ENCODE measurements at regions not wholly inside any gene's neighbourhood (a gene's known extent, or its start where the extent isn't known, plus 50 kb on each side); places are given as distances from the start of the nearest gene placed in this dataset.

DNA sequence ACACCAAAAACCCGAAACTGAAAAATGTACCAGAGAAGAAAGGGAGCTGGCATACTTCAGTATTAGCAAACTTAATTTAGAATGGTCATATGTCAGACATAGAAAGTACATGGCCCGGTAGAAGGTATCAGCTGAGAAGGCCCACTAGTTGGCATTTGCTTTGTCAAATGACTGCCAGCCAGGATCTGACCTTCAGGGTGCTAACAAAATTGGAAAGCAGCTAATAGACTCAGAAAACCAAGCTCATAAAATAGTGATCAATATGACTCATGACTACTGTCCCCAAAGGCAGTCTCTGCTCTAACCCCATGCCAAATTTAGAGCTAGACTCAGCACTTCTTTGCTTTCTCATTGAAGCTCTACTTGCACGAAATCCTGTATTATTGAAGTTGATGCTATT lies 342.7 kb downstream of the PDGFC start (continued):
- TF ChIP-seq, protein P1, sequence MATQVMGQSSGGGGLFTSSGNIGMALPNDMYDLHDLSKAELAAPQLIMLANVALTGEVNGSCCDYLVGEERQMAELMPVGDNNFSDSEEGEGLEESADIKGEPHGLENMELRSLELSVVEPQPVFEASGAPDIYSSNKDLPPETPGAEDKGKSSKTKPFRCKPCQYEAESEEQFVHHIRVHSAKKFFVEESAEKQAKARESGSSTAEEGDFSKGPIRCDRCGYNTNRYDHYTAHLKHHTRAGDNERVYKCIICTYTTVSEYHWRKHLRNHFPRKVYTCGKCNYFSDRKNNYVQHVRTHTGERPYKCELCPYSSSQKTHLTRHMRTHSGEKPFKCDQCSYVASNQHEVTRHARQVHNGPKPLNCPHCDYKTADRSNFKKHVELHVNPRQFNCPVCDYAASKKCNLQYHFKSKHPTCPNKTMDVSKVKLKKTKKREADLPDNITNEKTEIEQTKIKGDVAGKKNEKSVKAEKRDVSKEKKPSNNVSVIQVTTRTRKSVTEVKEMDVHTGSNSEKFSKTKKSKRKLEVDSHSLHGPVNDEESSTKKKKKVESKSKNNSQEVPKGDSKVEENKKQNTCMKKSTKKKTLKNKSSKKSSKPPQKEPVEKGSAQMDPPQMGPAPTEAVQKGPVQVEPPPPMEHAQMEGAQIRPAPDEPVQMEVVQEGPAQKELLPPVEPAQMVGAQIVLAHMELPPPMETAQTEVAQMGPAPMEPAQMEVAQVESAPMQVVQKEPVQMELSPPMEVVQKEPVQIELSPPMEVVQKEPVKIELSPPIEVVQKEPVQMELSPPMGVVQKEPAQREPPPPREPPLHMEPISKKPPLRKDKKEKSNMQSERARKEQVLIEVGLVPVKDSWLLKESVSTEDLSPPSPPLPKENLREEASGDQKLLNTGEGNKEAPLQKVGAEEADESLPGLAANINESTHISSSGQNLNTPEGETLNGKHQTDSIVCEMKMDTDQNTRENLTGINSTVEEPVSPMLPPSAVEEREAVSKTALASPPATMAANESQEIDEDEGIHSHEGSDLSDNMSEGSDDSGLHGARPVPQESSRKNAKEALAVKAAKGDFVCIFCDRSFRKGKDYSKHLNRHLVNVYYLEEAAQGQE (IDR thresholded peaks at IDR 0.05), result no peak
- TF ChIP-seq, protein P2, sequence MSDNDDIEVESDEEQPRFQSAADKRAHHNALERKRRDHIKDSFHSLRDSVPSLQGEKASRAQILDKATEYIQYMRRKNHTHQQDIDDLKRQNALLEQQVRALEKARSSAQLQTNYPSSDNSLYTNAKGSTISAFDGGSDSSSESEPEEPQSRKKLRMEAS (IDR thresholded peaks at IDR 0.05), result no peak
- TF ChIP-seq NPAS2 (CRISPR knock-in tag; IDR thresholded peaks at IDR 0.05; ENCODE audit: borderline replicate concordance), result no peak

DNA sequence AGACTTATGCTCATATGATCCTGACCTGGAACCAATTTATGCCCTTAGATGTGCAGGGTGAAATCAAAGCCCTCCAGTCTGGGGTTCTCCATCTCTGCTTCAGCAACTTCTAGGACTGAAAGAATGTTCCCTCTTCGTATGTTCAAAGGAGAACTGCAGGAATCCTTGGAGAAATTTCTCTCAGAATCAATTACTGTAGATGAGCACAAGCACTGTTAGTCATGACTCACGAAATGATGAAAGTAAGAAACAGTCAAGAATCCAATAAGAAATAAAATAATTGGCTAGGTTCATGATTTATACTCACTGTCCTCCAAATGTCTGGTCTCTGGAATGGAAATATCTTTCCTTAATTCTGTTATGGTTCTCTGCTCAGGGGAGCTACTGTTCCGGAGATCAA lies 348.2 kb downstream of the PDGFC start:
- ChIA-PET POLR2A (no interaction called here), CTCF (no interaction called here)
- no peak for TF ChIP-seq SMC3 (IDR thresholded peaks at IDR 0.05)
- TF ChIP-seq RFX5 (IDR thresholded peaks at IDR 0.05), result no peak
- TF ChIP-seq JUN (IDR thresholded peaks at IDR 0.05), result no peak
- no peak for TF ChIP-seq CBX2 (IDR thresholded peaks at IDR 0.05; ENCODE audit: borderline replicate concordance, low read depth)
- TF ChIP-seq, protein P1 (IDR thresholded peaks at IDR 0.05), result no peak
- TF ChIP-seq, protein P3, sequence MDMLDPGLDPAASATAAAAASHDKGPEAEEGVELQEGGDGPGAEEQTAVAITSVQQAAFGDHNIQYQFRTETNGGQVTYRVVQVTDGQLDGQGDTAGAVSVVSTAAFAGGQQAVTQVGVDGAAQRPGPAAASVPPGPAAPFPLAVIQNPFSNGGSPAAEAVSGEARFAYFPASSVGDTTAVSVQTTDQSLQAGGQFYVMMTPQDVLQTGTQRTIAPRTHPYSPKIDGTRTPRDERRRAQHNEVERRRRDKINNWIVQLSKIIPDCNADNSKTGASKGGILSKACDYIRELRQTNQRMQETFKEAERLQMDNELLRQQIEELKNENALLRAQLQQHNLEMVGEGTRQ (IDR thresholded peaks at IDR 0.05), result no peak
- TF ChIP-seq RAD21 (conservative IDR thresholded peaks at IDR 0.05 in 1 of 2, IDR thresholded peaks at IDR 0.05 in 1 of 2), result no peak
- no peak for TF ChIP-seq HDAC2 (IDR thresholded peaks at IDR 0.05)
- TF ChIP-seq RNF2 (IDR thresholded peaks at IDR 0.05; ENCODE audit: borderline replicate concordance, low read depth), result no peak
- no peak for TF ChIP-seq BHLHE40 (IDR thresholded peaks at IDR 0.05; ENCODE audit: low read depth, low read length)
- no peak for TF ChIP-seq HOXB13 (CRISPR knock-in tag; IDR thresholded peaks at IDR 0.05; ENCODE audit: low read depth)
- no peak for TF ChIP-seq FOXS1 (CRISPR knock-in tag; IDR thresholded peaks at IDR 0.05)
- no peak for TF ChIP-seq MAFK (IDR thresholded peaks at IDR 0.05; ENCODE audit: partially characterized antibody)
- TF ChIP-seq SREBF2 (IDR thresholded peaks at IDR 0.05), result no peak
- TF ChIP-seq, protein P4, sequence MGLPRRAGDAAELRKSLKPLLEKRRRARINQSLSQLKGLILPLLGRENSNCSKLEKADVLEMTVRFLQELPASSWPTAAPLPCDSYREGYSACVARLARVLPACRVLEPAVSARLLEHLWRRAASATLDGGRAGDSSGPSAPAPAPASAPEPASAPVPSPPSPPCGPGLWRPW (IDR thresholded peaks at IDR 0.05), result no peak
- no peak for TF ChIP-seq EP300 (IDR thresholded peaks at IDR 0.05)
- Histone ChIP-seq H3K4me1 (no peaks in the 10 kb centered on the region), H3K4me3 (no peak overlapping the region), H3K9me3 (no peaks in the 10 kb centered on the region), H3K27ac (no peak overlapping the region), H3K4me2 (no peak overlapping the region)
- DNase-seq (ENCODE audit: low read depth in 1 of 2, low spot score in 1 of 2) (no peak), FAIRE-seq (no peak), ATAC-seq (no peak)
- 42% methylated on average over 3 of the region's 3 CpGs for WGBS (ENCODE audit: missing lambda C conversion rate)

Data from A549 (cell line).